Spleen (tissue), 11 donors: ENCODE measurements at regions not wholly inside any gene's neighbourhood (a gene's known extent, or its start where the extent isn't known, plus 50 kb on each side); places are given as distances from the start of the nearest gene placed in this dataset.
"Not testable (repeated sequence)": the region's sequence is repeated elsewhere in the genome, so short reads cannot be mapped to it uniquely, and the experiment has no call there.

ENCODE experiments used
- DNase-seq: peaks from one replicate; pipeline ENCODE4 v3.0.0-alpha.2; 2020
- H3K27ac ChIP-seq, 8 donors: fragments of 200-600 bp; sonication (generic) in 7 of 8; 1 replicate in 4 of 8; 2 replicates in 4 of 8; pipeline versions ENCODE4 v1.5.0 to v1.8.0; 2016 to 2021; ENCODE audit warnings: inconsistent platforms in 4 of 8, mild to moderate bottlenecking in 4 of 8, moderate library complexity in 1 of 8
- H3K27me3 ChIP-seq, 7 donors: fragments of 200-600 bp; sonication (generic) in 6 of 7; replicated peaks in 1 of 7; 1 replicate in 4 of 7; 2 replicates in 3 of 7; pipeline versions ENCODE4 v1.5.0 to v1.8.0; 2016 to 2021; ENCODE audit warnings: inconsistent platforms in 3 of 7, mild to moderate bottlenecking in 1 of 7
- H3K36me3 ChIP-seq, 6 donors: fragments of 200-600 bp; sonication (generic) in 5 of 6; 1 replicate in 4 of 6; 2 replicates in 2 of 6; pipeline versions ENCODE4 v1.5.0 to v1.8.0; 2016 to 2021; ENCODE audit warnings: inconsistent platforms in 2 of 6
- H3K4me1 ChIP-seq, 6 donors: fragments of 200-600 bp; sonication (generic) in 5 of 6; 1 replicate in 3 of 6; 2 replicates in 3 of 6; pipeline versions ENCODE4 v1.5.0 to v1.8.0; 2016 to 2021; ENCODE audit warnings: inconsistent platforms in 3 of 6
- H3K4me3 ChIP-seq, 8 donors: fragments of 200-600 bp; sonication (generic) in 7 of 8; 1 replicate in 4 of 8; 2 replicates in 4 of 8; pipeline versions ENCODE4 v1.5.0 to v1.8.0; 2016 to 2021; ENCODE audit warnings: inconsistent platforms in 4 of 8, mild to moderate bottlenecking in 4 of 8, moderate library complexity in 2 of 8
- H3K9me3 ChIP-seq, 8 donors: fragments of 200-600 bp; sonication (generic) in 7 of 8; 1 replicate in 4 of 8; 2 replicates in 4 of 8; pipeline versions ENCODE4 v1.5.0 to v1.8.0; 2016 to 2021; ENCODE audit warnings: inconsistent platforms in 4 of 8
- POLR2A ChIP-seq, 3 donors: fragments of 450-650 bp; IDR thresholded peaks; one replicate each; pipeline ENCODE4 v1.5.1; 2017; ENCODE audit warnings: antibody characterized with exemption in 3 of 3, mild to moderate bottlenecking in 1 of 3
- POLR2AphosphoS5 ChIP-seq, 3 donors: sonication (generic); formaldehyde crosslinking; IDR thresholded peaks; one replicate each; pipeline ENCODE4 v1.5.1; 2017; ENCODE audit warnings: antibody characterized with exemption in 3 of 3
- WGBS, 5 donors: extraction: QIAGEN DNeasy Blood & Tissue Kit in 3 of 5; methylation state at CpG; one replicate each; pipeline versions ENCODE4 v1.1.5 to v1.1.7; 2013 to 2018; 5-methylcytosine and 5-hydroxymethylcytosine counted together
- intact Hi-C: fragments of 100-400 bp; cut with DNase I; formaldehyde crosslinking; loops from one replicate; pipeline ENCODE4 v1.15.0; 2023; ENCODE audit warnings: low total_unique reads
- TF ChIP-seq, protein P1 (sequence below), 11 experiments: fragments of 200-600 bp in 7 of 11; fragments of 450-650 bp in 4 of 11; sonication (generic) in 4 of 11; IDR thresholded peaks in 8 of 11; conservative IDR thresholded peaks in 3 of 11; 1 replicate in 7 of 11; 2 replicates in 4 of 11; pipeline versions ENCODE4 v1.4.0 to v1.8.0; 2016 to 2021; ENCODE audit warnings: antibody characterized with exemption in 11 of 11, inconsistent platforms in 4 of 11, mild to moderate bottlenecking in 1 of 11
- donor health status: healthy with polysubstance abuse.
- donor health status: DM: no; HTN: no; CAD: no; lungs with moderate emphysema.
- donor health status: DM: no; HTN: no; CAD: no.
- donor health status: Bipolar disorder and iron deficiency.
- donor health status: healthy.
- donor health status: DM: no; HTN: no; CAD: no.
- donor health status: DM: yes; HTN: yes; CAD: no.

DNA sequence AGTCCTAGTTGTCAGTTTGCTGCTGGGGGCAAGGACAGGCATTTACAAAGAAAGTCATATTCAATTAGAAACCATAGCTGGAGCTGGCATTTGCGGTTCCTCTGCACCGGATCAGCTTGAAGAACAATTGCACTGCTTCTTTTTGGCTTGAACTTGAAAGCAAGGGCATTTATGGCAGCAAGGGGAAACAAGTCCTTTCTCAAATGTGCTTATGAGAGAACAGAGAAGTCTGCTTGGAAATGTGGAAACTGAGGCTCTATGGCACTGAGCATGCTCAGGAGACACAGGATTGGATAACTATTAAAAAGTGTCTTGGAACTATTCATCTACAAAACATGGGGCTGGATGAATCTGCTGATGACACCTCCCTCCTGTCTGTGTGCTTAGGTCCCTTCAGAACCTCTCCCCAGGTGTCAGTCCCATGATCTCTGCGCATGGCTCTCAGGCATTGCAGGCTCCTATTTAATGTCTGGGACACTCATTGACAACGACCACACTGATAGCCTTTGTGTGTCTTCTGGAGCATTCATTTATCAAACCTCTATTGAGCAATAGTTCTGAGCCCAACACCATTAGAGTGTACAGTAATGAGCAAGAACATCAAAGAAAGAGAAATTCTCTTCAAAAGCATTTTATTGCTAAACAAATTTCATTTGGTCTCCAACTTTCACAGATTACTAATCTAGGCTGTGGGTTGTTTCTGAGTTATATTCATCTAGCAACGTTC lies 353.6 kb downstream of the ANAPC1 start:
- 74 to 79% (median 75%) methylated on average over 1 to 5 of the region's 5 CpGs for WGBS, 5 donors
- H3K4me1 ChIP-seq, intact Hi-C loops, H3K36me3 ChIP-seq, H3K9me3 ChIP-seq, H3K27me3 ChIP-seq, H3K27ac ChIP-seq, H3K4me3 ChIP-seq, DNase-seq: not testable (repeated sequence)

DNA sequence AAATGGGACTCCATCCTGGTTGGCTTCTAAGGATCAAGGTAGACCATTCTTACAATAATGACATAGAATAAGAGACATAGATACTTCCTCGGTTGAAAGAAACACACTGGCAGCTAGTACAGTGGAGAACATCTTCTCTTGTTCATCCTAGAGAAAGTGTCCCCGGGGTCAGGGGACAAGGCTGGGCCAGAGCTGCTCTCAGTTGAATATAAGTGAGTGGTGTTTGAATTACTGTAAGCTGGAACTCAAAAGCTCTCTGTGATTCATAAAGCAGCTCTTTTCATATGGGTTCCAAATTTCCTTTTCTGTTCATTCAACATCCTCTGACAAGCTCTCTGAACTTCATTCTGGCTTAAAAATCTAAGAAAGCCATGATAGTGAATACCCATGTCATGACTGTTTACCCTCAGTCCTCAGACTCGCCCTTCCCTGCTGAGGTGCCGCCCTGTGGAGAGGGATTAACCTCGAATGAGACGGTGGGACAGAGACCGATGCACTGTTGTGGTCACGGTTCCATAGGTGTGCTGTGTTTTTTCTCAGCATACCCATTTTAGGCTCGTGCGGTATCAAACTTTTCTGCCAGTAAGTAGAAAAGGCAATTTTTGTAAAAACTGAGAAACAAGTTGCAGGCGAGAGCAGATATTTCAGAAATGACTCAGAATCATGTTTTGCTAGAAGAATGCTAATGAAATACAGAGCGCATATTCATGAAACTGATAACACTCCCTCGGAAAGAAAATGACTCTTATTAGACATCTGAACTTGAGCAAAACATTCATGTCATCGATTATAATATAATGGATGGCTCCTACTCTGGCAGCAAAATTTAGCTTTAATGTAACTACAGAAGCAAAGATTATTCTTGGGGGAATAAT lies 351.1 kb downstream of the ANAPC1 start:
- intact Hi-C loops, H3K4me3 ChIP-seq, DNase-seq, H3K36me3 ChIP-seq, H3K27me3 ChIP-seq, H3K27ac ChIP-seq, H3K9me3 ChIP-seq: not testable (repeated sequence)
- 49 to 91% (median 78%) methylated on average over 2 to 7 of the region's 14 CpGs for WGBS, 5 donors
- peaks cover 0 to 14% (median 10%) of the 10 kb centered on the region in 6 donors for H3K4me1 ChIP-seq

DNA sequence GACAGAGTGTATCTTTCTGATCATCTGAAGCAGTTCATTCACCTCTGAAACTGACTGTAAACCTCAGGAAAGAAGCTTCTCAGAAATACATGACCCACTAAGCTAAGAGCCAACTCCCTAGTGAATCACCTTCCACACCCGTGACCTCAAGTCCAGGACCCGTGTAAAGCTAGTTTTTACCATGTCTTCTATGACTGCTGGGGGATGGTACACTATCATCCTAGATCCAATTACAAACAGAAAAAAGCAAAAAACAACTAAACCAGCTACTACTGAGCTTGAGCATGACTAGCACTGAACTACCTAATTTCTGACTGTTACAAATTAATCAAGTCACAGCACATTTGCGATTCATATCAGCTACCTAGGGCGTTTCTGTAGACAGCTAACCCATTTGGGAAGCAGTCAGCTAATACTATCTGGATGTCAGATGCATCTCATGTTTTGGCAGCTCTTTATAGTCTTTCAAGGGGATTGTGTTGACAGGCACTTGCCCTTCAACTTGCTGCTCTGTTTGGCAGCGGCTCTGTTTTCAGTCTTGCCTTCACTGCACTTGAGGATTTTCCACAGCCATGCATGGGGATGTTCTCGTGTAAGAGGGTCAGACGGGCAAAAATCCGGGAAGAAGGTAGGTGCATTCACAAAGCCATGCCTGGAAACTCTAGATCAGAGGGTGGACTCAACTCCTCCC lies 350.3 kb downstream of the ANAPC1 start:
- intact Hi-C loops, H3K27ac ChIP-seq, H3K9me3 ChIP-seq, H3K4me3 ChIP-seq, DNase-seq, H3K27me3 ChIP-seq, H3K36me3 ChIP-seq: not testable (repeated sequence)
- 59 to 74% (median 68%) methylated on average over 6 to 7 of the region's 8 CpGs for WGBS, 5 donors
- H3K4me1 ChIP-seq: peaks cover 0 to 14% (median 10%) of the 10 kb centered on the region in 6 donors

DNA sequence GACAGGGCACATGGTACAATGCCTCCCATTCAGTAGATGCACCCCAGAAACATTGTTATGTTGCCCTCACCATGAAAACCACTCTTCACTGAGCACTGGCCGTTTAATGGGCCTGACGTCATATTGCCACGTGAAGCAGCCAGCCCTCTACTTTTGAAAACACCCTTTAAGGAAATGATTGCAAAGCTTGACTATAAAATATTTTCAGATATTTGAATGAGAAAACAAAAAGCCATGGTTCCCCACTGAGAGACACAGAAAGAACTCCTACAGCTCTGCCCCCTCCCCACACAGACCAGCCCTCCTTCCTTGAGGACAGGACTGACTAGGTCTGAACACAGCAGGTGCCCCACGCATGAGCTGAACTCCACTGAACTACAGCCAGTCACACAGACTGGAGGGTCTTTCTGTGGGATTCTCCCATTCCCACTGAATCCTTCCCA lies 349.1 kb downstream of the ANAPC1 start:
- Histone ChIP-seq H3K36me3 (no peaks in the 10 kb centered on the region), H3K27me3 (no peaks in the 10 kb centered on the region), H3K27ac (peak overlapping the region in 4 of 8 donors; percentile 12 to 26 (median 22)), H3K4me3 (no peak overlapping the region), H3K9me3 (no peaks in the 10 kb centered on the region), H3K4me1 (peaks cover 0 to 14% (median 10%) of the 10 kb centered on the region in 6 donors)
- DNase-seq: no peak
- 33 to 66% (median 50%) methylated on average over 4 of the region's 4 CpGs for WGBS, 5 donors
- TF ChIP-seq POLR2AphosphoS5 (IDR thresholded peaks at IDR 0.05) (no peak), POLR2A (IDR thresholded peaks at IDR 0.05) (no peak)
- TF ChIP-seq, protein P1, sequence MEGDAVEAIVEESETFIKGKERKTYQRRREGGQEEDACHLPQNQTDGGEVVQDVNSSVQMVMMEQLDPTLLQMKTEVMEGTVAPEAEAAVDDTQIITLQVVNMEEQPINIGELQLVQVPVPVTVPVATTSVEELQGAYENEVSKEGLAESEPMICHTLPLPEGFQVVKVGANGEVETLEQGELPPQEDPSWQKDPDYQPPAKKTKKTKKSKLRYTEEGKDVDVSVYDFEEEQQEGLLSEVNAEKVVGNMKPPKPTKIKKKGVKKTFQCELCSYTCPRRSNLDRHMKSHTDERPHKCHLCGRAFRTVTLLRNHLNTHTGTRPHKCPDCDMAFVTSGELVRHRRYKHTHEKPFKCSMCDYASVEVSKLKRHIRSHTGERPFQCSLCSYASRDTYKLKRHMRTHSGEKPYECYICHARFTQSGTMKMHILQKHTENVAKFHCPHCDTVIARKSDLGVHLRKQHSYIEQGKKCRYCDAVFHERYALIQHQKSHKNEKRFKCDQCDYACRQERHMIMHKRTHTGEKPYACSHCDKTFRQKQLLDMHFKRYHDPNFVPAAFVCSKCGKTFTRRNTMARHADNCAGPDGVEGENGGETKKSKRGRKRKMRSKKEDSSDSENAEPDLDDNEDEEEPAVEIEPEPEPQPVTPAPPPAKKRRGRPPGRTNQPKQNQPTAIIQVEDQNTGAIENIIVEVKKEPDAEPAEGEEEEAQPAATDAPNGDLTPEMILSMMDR (IDR thresholded peaks at IDR 0.05 in 8 of 11, conservative IDR thresholded peaks at IDR 0.05 in 3 of 11): no peak
- intact Hi-C loops: no loop called here

DNA sequence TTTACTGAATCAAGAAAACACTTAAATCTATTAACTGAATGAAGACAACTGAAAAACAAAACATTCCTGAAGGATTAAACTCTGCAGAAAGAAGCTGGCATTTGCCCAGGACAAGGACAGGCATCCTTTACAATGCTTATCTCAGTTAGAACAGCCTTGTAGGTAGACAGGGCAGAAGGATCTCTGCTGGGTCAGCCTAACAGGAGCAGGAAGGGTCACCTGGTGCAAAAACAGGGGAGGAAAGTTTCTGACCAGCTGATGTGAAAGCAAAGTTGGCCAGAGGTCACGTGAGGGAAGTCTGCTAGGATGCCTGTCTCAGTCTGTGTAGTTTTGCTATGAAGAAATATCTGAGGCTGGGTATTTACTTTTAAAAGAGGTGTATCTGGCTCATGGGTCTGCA lies 348.6 kb downstream of the ANAPC1 start:
- H3K4me1 ChIP-seq: peaks cover 0 to 14% (median 10%) of the 10 kb centered on the region in 6 donors
- no peaks in the 10 kb centered on the region for H3K9me3 ChIP-seq
- no peak for DNase-seq
- 48 to 58% (median 53%) methylated on average over 1 of the region's 1 CpG for WGBS, 5 donors
- H3K4me3 ChIP-seq: no peak overlapping the region
- H3K27me3 ChIP-seq: no peaks in the 10 kb centered on the region
- intact Hi-C loops: no loop called here
- H3K36me3 ChIP-seq: no peaks in the 10 kb centered on the region
- TF ChIP-seq, protein P1 (IDR thresholded peaks at IDR 0.05 in 8 of 11, conservative IDR thresholded peaks at IDR 0.05 in 3 of 11): no peak
- TF ChIP-seq POLR2AphosphoS5 (IDR thresholded peaks at IDR 0.05) (no peak), POLR2A (IDR thresholded peaks at IDR 0.05) (no peak)
- peak overlapping the region in 4 of 8 donors; percentile 12 to 26 (median 22) for H3K27ac ChIP-seq
